MM.1S (cell line): ENCODE measurements at regions not wholly inside any gene's neighbourhood (a gene's known extent, or its start where the extent isn't known, plus 50 kb on each side); places are given as distances from the start of the nearest gene placed in this dataset.
"Not testable (repeated sequence)": the region's sequence is repeated elsewhere in the genome, so short reads cannot be mapped to it uniquely, and the experiment has no call there.

Experiments
- CTCF ChIP-seq: fragments of 300-600 bp; sonication (generic); IDR thresholded peaks from 2 replicates; pipeline ENCODE4 v1.5.1; 2016; ENCODE audit warnings: antibody characterized with exemption, low read length, mixed read lengths
- EZH2 ChIP-seq: fragments of 300-600 bp; sonication (generic); optimal IDR thresholded peaks from 2 replicates; pipeline ENCODE3; 2017; ENCODE audit warnings: low read depth, mild to moderate bottlenecking, antibody characterized with exemption, low read length, mixed read lengths
- EZH2phosphoT487 ChIP-seq: fragments of 300-600 bp; sonication (generic); IDR thresholded peaks from 2 replicates; pipeline ENCODE4 v1.6.1; 2018; ENCODE audit warnings: antibody characterized with exemption, low read length

DNA sequence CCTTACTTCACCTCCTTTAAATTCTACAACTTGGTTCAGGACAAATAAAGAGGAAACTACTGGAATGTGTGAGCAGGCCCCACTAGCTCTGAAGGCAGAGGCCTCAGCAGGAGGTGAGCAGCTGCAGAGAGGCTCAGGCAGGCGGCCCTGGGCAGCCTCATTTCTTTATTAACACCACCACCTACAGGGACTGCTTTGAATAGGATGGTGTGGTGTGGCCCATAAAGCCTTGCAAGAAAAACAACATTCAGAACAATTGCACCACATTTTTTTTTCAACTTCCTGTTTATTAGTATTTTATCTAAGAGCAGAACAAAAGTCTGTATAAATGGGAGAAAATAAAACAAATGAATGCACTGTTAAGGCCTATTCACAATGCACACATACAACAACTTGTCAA is 333.7 kb downstream of the BCL2L11 start:
- not testable (repeated sequence) for TF ChIP-seq EZH2, CTCF, EZH2phosphoT487
